Middle frontal gyrus (tissue), 1 donor: ENCODE measurements at regions not wholly inside any gene's neighbourhood (a gene's known extent, or its start where the extent isn't known, plus 50 kb on each side); places are given as distances from the start of the nearest gene placed in this dataset.

ENCODE experiments used
- DNase-seq: peaks from one replicate; pipeline ENCODE4 v3.0.0-alpha.2; 2015; ENCODE audit warnings: low spot score; ENCODE audit errors: extremely low spot score

GRCh38 chr3:106673926-106674569 is 703.2 kb upstream of the CCDC54 start:
- DNase-seq: no peak

- no peak for DNase-seq
Observed at GRCh38 chr3:106675451-106675850, 701.8 kb upstream of the CCDC54 start.

DNA sequence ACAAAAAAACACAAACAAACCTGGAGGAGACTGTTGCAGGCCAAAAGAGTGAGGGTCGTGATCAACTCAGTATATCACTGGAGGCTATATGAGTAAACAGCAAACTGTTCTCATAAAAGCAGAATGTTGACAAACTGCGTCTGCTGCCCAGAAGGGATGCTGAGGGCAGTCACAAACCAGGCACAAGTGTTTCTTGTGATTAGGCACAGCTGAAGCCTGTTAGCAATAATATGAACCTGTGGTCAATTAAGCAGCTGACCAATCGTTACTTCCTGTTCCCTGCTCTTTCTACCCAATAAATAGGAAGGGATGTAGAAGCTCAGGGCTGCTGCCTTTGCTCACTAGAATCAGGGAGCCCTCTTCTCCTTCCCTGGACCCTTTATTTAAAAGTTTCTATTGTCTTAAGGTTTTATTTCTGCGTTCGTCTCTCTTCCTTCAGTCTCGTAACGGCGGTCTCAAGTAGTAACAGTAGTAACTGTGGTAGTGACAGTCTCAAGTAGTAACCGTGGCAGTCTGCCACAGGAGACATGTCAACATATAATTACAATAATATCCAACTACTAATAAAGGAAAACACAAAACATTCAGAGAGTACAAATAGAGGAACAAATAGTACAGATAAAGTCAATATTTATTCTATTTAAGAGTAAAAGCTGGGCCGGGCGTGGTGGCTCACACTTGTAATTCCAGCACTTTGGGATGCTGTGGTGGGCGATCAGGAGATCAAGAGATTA is 698.4 kb upstream of the CCDC54 start:
- DNase-seq: no peak

DNA sequence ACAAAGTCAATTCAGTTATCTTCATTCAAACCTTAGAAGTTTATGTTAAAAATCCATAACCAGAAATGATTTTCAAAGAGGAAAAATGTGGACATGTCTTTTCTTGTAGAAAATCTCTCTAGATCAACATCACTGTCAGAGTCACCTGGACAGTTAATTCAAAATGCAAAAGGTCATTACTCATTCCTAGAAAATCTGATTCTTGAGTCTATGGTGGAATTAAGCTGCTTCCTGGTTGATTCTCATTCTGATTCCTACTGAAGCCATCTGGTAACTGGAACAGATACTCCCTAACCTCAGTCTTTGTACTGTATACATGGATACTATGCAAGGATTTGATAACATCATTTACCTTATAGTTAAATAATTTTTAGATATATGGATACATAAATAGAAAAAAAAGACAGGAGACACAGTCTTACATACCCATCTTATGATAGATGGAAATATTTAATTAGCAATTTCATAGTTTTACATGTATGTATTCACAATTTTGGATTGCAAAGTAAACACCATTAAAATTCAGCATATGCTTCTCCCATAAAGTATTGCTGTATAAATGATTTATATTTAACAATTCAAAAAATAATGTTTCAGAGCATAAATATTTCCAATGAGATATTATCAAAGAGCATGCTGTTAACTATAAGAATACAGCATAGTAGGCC is 693.2 kb upstream of the CCDC54 start:
- no peak for DNase-seq

DNA sequence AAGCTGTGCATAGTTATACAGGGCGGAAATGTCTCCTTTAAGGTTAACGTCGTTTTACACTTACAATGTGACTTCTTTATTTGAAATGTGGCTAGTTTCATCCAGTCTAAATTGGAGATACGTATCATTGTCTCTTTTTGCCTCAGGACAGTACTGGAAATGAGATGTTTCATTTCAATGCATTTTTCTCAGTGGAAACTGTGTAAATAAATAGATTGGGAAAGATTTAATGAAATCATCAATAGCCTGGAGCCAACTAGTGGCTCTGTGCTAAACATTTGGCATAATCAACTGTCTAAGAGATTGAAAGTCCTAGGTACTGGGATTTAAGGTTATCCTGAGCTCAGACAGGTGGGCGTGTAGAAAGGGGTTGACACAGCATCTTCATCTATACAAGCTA is 691.5 kb upstream of the CCDC54 start:
- no peak for DNase-seq

DNA sequence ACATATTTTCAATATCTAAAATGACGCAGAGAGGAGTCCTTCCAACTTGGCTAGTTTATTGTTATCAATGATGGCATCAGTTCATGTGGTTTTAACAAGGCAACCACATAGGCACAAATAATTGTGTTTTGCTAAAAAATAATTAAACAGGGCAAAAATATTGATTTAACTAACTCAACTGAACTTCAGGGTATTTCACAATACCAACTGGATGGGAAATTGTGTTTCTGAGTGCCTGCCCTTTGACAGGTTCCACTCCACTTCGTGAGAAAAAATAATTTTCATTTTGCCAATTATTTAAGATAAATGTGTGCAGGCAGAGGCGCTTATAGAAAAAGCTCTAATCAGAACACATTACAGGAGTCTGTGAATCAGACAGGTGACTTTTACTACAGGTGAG is 689.3 kb upstream of the CCDC54 start:
- DNase-seq: no peak

DNA sequence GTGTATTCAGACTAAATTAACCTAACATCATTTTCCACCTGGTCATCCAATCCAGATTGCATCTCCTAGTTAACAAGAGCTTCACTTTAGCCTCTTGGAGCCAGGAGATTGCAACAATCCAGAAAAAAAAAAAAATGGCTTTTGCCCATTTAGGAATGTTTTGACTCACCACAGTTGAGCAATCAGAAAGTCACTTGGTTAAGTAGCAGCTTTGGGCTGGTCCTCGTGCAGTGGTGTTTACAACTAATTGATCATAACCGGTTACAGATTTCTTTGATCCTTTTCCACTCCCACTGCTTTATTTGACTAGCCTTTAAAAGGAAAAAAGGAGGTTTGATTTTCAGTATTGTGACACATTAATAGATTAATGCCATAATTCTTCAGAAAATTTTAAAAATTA is 688.8 kb upstream of the CCDC54 start:
- no peak for DNase-seq

DNA sequence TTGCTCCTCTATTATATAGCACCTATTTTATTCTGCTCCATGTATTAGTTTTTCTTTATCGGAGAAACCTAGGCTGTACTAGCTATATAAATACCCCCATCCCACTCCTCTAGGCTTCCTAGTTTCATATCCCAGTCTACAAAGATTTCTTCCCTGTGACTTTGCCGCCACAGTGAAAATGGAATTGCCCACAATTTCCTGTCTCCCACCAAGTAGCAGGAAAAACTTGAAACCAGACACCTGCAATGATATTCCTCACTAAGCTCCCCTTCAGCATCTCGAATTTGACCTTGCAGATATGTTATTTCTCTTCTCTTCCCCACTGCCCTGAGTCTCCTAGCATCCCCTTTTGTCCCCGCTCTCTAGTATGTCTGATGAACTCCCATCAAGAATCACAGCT is 685.8 kb upstream of the CCDC54 start:
- no peak for DNase-seq

DNA sequence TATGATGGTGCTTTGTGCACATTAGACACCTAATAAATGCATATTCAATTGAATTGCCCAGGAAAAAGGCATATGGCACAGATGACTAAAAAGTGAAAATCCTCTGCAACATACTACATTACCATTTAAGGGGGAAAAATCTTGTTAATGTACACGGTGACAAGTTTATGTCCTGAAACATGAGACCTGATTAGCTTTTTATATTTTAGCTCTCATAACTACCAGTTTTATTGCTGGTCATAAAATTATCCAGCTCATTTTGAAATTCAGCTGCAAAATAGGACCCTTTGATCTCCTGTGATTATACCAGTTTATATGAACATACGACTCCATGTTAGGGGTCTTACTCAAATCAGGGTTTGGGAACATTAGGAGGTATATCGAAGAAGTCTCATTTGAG is 684.6 kb upstream of the CCDC54 start:
- DNase-seq: no peak

DNA sequence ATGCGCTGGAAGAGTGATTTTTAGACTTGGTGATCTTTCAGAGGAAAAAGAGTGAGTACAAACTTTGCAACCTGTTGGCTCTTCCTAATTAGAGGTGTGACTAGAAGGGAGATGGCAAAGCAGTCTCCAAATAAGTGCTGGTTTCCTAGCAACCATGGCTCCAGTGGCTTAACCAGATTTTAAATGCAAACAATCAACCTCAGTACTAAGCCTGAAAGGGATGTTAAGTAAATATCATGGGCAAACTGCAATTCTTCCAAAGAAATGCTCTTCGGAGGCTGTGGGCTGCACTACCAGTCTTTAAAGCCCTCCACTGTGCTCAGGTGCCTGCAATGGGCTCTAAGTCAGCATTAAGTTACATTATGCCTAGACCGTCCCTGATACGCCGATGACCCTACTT is 678.1 kb upstream of the CCDC54 start:
- DNase-seq: no peak

DNA sequence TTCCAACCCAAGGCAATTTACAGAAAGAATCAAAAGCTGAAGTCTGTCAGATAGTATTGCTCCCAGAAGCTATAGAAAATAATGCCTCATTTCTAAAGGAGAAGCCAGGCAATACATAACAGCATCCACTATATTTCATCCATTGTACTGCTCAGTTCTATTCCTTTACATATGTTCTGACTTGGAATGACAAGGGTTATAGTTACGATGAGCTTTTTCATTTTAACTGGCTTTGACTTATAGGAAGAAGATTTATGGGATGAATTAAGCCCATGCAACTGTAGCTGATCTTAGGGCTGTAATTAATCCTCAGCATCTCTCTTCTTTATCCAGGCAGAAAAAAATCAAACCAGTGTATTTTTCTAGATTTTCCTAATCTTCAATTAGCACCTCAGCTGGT is 676.3 kb upstream of the CCDC54 start:
- DNase-seq: no peak

DNA sequence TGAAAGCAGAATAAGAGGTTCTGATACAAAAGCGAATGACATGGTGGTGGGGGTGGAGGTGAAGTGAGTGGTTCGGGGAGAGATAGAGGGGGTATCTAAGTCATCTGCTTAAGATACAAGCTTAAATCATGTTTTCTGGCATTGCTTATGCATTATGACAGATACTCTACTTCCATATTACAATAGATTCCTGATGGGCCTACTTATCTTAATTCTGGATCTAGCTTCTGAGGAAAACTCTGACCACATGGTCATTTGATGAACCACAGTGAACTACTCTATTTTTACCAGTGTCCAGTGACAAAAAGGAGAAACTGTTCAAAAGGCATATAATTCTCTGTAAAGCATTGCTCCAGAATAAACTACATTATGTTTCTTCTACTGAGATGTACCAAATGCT is 673.7 kb upstream of the CCDC54 start:
- DNase-seq: no peak

DNA sequence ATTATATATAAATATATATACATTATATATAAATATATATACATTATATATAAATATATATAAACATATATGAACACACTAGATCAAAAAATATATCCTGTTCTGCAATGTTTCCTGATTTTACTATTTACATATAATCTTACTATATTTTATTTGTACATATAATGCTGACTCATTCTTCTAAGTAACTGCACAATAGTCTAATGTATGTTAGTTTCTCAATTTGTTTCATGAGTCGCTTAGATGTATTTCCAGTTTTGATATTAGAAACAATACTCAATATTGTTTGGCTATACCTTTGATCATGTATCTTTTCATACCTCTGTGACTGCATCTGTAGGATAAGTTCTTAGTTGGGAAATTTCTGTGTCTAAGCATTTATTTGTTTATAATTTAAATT is 669.9 kb upstream of the CCDC54 start:
- DNase-seq: no peak

- DNase-seq: no peak
Observed at GRCh38 chr3:106710596-106710995, 666.6 kb upstream of the CCDC54 start.

DNA sequence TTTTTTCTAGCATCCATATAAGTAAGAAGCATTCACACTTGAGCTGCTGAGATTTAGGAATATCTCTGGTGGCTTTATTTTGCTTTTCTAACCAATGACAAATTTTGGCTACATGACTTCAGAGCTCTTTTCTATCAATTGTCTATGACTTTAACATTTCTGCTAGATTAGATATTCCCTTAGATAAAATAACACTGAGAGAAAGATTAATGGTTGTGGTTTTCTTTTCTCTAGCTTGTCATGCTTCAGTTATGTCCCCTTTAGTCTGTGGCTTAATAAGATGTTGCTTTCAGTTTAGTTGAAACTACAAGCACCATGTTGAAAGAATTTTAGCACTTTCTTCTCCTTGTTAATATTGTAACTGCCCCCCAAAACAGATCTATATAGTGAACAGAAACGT is 665.6 kb upstream of the CCDC54 start:
- no peak for DNase-seq

DNA sequence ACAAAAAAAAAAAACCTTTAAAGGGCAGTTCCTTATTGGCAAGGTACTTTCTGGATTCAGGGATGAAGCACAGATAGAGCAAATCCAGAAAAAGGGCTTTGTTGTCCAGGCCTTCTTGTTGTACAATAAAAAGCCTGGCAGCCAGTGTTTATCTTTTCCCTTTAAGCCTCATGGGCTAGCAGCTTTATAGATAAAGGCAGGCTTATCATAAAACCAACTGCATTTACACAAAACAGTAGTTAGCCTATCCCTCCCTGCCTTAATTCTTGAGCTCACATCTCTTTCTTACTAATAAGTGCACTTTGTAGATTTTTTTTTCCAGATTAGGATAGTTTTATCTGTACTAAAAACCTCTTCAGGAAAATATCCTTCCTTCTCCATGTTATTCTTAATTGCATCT is 662.8 kb upstream of the CCDC54 start:
- DNase-seq: no peak

DNA sequence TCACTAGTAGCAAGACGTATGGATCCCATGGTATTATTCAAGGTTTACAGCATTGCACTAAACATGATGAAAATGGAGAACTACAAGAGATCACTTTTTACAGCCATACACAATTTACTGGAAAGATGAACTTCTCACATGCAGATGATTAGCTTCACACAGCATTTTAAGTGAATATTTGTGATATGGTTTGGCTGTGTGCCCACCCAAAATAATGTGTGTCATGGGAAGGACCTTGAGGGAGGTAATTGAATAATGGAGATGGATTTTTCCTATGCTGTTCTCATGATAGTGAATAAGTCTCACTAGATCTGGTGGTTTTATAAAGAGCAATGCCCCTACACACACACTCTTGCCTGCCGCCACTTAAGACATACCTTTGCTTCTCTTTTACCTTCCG is 662.0 kb upstream of the CCDC54 start:
- no peak for DNase-seq

DNA sequence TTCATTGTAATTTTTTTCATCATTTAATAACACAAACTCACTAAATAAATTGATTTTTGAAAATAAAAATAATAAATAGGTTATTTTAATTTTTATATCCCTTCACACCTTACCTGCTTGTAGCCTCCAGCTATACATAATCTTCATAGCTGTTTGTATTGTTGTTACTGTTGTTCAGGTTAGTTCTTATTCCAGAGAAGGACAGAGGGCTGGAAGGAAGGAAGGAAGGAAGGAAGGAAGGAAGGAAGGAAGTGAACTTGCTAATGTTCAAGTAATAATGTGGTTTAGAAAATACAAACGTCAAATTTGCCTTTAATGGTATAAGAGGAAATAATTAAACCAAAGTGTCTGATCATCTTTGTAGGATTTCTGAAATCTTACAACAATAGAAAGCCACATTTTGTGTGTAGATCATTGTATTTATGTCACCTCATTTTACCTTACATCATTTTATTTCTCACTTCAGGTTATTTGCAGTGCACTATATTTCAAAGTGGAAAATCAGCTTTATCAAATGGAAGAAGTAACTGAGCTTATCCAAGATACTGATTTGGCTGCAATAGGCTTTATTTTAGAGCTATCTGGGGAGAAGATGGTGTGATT is 660.0 kb upstream of the CCDC54 start:
- DNase-seq: no peak

- no peak for DNase-seq
Observed at GRCh38 chr3:106719077-106719476, 658.2 kb upstream of the CCDC54 start.

GRCh38 chr3:106719583-106719982 is 657.7 kb upstream of the CCDC54 start:
- no peak for DNase-seq

GRCh38 chr3:106720510-106720909 is 656.7 kb upstream of the CCDC54 start:
- DNase-seq: no peak

GRCh38 chr3:106725566-106725965 is 651.7 kb upstream of the CCDC54 start:
- DNase-seq: no peak
